ENCODE measurements at regions not wholly inside any gene's neighbourhood (a gene's known extent, or its start where the extent isn't known, plus 50 kb on each side); places are given as distances from the start of the nearest gene placed in this dataset.

DNA sequence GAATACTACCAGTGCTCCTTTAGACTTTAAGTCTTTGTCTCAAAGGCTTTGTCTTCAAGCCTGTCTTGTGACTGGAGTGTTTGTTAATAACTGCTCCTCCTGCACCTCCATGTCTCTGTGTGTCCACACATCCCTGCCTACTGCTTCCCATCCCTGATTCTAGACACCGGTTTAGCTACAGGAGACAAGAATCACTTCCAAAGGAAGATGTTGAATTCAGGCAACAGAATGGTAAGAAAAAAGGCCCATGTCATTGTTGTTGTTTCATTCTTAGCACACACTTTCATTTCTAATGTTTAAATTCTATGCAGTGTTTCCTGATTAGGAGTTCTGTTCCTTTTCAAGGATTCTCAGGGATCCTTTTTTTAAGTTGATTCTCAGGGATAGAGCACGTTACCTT lies 293.6 kb upstream of the STXBP5 start:
- TF ChIP-seq, protein P1, sequence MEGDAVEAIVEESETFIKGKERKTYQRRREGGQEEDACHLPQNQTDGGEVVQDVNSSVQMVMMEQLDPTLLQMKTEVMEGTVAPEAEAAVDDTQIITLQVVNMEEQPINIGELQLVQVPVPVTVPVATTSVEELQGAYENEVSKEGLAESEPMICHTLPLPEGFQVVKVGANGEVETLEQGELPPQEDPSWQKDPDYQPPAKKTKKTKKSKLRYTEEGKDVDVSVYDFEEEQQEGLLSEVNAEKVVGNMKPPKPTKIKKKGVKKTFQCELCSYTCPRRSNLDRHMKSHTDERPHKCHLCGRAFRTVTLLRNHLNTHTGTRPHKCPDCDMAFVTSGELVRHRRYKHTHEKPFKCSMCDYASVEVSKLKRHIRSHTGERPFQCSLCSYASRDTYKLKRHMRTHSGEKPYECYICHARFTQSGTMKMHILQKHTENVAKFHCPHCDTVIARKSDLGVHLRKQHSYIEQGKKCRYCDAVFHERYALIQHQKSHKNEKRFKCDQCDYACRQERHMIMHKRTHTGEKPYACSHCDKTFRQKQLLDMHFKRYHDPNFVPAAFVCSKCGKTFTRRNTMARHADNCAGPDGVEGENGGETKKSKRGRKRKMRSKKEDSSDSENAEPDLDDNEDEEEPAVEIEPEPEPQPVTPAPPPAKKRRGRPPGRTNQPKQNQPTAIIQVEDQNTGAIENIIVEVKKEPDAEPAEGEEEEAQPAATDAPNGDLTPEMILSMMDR (IDR thresholded peaks at IDR 0.05; ENCODE audit: insufficient read depth, low read length), result no peak
- TF ChIP-seq GABPA (IDR thresholded peaks at IDR 0.05; ENCODE audit: low read depth), result no peak
- no peak for TF ChIP-seq POLR2AphosphoS5 (IDR thresholded peaks at IDR 0.05; ENCODE audit: low read depth)
- no peak for TF ChIP-seq SPI1 (IDR thresholded peaks at IDR 0.05; ENCODE audit: borderline replicate concordance, low read depth)
- TF ChIP-seq, protein P2, sequence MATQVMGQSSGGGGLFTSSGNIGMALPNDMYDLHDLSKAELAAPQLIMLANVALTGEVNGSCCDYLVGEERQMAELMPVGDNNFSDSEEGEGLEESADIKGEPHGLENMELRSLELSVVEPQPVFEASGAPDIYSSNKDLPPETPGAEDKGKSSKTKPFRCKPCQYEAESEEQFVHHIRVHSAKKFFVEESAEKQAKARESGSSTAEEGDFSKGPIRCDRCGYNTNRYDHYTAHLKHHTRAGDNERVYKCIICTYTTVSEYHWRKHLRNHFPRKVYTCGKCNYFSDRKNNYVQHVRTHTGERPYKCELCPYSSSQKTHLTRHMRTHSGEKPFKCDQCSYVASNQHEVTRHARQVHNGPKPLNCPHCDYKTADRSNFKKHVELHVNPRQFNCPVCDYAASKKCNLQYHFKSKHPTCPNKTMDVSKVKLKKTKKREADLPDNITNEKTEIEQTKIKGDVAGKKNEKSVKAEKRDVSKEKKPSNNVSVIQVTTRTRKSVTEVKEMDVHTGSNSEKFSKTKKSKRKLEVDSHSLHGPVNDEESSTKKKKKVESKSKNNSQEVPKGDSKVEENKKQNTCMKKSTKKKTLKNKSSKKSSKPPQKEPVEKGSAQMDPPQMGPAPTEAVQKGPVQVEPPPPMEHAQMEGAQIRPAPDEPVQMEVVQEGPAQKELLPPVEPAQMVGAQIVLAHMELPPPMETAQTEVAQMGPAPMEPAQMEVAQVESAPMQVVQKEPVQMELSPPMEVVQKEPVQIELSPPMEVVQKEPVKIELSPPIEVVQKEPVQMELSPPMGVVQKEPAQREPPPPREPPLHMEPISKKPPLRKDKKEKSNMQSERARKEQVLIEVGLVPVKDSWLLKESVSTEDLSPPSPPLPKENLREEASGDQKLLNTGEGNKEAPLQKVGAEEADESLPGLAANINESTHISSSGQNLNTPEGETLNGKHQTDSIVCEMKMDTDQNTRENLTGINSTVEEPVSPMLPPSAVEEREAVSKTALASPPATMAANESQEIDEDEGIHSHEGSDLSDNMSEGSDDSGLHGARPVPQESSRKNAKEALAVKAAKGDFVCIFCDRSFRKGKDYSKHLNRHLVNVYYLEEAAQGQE (IDR thresholded peaks at IDR 0.05; ENCODE audit: insufficient replicate concordance, low read depth), result no peak
